Muscle of back (tissue), 3 donors: ENCODE measurements at regions not wholly inside any gene's neighbourhood (a gene's known extent, or its start where the extent isn't known, plus 50 kb on each side); places are given as distances from the start of the nearest gene placed in this dataset.

Source experiments
- DNase-seq, 3 donors: peaks; one replicate each; pipeline versions ENCODE4 v3.0.0 to v3.0.0-alpha.2; 2013

DNA sequence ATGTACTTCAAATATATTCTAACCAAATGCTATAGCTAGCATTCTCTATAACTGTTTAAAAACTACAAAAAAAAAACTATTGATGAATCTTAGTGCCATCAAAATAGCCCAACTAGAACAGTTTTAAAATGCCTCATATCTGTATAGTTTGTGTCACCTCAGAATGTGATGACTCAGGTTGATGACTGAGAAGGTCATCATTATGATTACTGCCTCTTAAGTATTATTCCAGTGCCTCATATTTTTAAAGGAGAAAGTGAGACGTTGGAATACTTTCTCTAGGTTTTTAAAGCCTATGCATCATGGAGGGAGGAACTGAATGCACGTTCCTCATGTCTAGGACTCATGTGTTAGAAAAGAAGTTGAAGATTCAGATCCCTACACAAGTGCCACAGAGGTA lies 88.2 kb downstream of the TMA16 start:
- no peak for DNase-seq

DNA sequence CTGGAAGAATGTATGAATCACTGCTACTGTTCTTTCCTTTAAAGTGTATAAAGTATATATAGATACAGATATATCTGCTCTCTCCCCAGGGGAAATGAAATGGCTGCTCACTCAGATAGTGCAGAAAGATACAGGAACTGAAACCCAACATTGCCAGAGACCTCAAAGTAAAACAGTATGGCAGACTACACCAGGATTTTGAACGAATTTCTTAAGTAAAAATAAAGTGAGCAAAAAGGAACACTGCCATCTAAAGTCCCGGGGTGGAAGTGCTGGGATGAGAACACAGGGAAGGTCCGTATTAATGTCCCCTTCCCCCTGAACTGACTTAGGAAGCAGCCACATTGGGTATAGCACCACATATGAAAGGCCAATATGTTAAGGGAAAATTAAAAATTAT lies 93.4 kb downstream of the TMA16 start:
- DNase-seq: peak in 1 of 3 donors; percentile 6

DNA sequence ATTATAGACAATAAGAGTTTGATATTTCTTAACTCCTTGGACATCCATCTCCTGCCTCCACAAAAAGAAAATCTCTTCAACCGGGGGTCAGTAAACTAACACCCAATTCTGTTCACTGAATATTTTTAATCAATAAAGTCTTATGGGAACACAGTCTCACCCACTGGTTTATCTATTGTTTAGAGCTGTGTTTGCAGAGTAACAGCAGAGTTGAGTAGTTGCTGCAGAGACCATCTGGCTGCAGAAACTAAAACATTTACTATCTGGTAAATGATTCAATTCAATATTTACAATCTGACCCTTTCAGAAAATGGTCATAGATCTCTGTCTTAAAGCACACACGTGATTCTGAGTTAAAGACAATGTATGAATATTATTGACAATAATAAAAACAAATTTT lies 94.0 kb downstream of the TMA16 start:
- DNase-seq: no peak

DNA sequence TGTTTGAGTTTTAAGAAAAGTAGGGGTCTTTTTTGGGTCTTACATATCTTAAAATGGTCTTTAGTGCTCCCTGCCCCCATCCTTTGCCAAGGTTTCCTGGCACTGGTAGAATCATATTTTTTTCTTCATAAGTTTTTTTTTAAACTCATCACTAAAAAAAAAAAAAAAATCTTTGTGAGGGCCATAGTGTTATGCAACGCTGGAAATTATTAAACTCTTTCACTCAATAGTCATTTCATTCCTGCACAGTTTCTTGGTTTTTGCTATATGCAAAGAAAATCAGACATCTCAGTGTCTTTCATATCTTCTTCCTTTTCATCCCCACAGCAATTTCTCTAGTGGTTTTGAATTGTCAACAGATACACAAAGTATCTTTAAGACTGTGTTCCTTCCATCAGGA lies 95.6 kb downstream of the TMA16 start:
- no peak for DNase-seq

DNA sequence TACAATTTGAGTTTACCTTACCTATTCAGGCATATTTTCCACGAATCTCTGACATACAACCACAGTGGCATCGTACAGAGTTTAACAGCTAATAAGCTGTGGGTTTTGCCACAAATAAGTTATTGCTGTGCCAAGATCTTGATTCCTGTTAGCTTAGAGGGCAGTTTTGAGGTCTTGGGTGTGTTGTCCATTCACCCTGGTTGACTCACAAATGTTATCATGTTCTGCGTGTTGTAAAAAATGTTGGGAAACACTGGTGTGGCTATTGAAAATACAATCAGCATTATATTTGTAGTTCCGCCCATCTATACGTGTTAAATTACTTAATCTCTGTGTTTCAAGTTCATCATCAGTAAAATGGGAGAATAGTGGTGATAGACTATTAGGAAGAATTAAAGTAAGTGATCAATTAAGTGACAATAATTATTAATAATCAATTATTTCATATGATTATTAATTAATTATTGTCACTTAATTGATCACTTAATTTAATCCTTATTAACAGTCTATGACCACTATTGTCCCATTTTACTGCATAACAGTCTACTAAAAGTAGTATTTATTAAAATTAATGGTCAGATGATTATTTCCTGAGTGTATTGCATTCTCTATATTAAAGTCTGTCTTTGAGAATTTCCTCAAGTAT lies 96.3 kb downstream of the TMA16 start:
- no peak for DNase-seq

DNA sequence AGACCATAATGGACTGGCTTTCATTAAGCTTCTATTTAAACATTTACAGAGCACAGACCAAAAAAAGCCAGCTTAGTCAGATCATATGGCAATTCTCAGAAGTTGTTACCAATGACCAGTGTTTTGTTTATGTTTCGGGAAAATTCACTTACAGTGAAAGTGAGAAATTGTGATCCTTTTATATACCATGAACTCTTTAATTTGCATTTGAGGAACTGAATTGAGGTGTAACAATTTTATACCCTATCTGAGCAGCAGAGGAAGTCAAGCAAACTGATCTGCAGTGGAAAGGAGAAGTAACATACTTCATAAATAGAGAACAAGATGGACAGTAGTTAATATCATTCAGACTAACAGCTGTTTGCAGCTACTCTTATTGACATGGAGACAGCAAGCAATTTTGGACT lies 97.1 kb downstream of the TMA16 start:
- DNase-seq: no peak

DNA sequence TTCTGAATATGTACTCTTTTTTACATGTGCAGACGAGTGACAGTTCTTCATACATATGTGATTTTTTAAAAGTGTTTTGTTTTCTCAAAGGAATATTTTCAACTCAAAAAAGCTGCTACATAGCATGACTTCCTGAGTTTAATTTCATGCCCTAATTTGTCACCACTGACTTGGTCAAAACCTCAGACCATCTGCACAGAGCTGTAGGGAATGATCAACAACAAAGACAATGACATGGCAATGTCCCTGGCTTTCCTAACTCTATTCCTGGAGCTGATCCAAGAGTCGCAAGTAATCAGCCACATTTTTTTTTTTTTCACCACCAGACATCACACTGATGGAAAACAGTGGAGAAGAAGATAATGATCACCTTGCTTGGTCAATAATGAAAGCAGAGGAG lies 97.7 kb downstream of the TMA16 start:
- no peak for DNase-seq

DNA sequence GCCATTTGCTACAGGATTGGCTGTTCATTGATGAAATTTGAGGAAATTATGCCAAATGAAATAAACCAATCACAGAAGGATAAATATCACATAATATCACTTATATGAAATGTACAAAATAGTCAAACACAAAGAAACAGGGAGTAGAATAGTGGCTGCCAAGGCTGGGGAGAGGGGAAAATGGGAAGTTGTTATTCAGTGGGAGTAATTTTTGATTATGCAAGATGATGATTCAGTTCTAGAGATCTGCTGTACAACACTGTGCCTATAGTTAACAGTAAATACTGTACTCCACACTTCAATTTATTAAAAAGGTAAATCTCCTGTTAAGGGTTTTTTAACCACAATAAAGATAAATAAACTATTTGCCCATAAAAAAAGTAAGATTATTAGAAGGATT lies 101.1 kb downstream of the TMA16 start:
- DNase-seq: no peak

DNA sequence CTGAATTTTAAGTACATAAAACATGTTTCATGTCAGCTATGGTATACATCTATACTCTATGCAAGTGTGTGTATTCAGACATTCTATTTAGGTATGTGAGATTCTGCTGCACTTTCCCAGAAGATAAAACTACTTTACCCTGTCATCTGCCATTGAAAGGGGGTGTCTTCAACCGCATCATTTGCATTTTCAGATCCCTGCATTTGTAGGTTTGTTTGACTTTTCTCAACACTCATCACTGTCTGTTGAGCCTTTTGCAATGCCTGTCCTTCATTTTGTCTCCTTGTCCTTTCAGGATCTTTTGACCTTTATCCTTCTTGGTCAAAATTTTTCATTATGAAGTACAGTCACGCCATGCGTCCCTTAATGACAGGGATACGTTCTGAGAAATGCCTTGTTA lies 103.5 kb downstream of the TMA16 start:
- DNase-seq: no peak

DNA sequence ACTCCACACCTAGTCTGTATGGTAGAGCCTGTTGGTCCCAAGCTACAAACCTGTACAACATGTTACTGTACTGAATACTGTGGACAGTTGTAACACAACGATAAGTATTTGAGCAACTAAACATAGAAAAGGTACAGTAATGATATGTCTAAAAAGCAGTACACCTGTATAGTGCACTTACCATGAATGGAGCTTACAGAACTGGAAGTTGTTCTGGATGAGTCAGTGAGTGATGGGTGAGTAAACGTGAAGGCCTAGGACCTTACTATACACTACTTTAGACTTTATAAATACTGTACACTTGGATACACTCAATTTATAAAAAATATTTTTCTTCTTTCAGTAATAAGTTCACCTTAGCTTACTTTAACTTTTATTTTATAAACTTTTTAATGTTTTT lies 104.0 kb downstream of the TMA16 start:
- DNase-seq: no peak

DNA sequence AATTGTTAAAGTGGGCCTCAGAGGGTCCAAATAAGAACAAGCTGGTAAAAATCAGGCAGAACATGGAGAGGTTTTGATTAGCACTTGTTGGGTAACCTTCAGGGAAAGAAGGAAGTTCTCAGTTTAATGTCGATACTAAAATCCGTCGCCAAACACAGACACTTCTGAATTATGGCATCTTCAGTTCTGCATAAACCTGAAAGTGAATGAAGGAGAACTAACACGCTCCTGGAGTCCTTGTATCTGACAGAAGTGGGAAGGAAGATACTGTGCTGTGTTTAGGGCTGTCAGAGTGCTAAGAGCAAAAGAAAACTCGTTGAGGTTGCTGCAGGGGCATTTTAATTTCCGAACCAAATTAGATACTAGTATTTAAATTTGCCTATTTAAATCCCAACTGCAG lies 106.2 kb downstream of the TMA16 start:
- no peak for DNase-seq

DNA sequence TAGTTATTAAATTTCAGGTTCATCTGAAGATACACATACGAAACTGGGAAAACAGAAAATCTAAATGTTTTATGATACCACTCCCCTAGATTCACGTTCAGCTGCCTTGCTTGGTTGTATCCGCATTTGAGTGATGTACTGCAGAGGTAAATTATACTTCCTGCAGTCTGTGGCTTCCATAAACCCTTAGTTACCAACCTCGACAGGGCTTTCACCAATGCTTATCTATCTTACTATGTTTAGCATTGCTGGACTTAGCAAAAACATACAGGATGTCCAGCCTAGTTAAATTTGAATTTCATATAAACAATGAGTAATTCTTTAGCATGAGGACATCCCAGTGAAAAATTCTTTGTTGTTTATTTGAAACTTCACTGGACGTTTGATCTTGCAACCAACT lies 108.8 kb downstream of the TMA16 start:
- DNase-seq: no peak

DNA sequence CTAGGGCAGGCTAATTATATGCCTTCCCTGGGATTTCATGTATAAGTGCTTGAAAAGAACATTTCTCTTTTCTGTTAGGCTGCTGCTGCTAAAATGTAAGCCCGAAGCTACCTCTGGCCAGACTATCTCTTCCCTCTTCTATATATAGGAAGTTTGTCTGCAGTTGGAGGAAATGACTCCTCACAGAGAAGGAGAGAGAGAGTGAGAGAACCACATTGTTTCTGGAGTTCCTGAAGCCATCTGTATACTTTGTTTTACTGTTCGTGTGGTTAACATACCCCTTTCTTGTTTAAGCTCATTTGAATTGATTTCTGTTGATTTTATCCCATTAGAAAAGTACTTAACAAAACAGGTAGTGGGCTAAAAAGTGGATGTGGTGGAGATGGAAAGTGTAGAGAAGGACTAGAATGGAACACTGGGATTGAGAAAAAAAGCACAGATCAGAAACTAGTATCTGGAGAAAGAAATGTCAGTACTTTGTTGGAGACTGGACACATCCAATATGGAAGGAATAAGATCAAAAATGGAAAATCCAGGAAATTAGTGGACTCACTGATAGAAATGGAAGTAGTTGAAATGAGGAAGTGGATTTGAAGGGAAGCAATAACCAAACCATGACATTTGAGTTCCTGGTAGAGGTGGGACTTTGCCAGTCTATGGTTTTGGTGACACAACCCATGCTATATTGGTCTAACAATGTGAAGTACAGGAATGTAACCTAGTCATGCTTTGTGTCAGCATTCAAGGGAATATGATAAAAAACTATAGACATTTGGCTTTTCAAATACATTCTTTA lies 112.6 kb downstream of the TMA16 start:
- DNase-seq: no peak

DNA sequence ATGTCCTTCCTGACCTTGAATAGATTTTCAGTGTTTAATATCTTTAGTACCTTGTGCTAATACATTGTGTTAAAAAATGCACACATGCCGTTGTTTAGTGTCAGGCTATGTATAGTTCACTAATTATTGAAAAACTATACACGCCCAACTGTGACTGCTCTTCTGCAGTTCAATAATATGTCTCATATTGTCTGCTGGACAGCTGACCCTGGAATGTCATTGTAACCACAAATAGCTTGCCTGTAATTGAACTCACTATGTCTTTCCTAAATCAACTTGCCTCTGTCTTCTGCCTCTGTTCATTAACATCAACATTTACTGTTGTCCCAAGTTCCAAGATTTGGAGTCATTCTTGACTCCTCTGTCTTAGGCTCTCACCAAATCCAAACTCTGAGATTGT lies 114.5 kb downstream of the TMA16 start:
- no peak for DNase-seq

DNA sequence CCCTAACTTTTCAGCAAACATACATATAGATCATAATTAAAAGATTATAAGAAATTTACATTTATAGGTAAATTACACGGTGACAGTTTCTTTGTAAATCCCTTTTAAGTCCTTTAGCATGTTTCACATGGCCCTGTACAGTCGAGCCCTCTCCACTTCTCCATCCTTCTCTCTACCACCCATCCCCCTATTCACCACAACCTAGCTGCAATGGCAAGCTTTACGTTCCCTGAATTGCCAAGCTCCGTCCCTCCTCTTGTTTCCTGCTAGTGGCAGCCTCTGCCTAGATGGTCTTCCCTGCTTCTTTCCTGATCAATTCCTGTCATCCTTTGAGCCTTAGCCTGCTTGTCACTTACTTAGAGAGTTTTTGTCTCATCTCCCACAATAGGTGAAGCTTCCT lies 116.2 kb downstream of the TMA16 start:
- DNase-seq: no peak

DNA sequence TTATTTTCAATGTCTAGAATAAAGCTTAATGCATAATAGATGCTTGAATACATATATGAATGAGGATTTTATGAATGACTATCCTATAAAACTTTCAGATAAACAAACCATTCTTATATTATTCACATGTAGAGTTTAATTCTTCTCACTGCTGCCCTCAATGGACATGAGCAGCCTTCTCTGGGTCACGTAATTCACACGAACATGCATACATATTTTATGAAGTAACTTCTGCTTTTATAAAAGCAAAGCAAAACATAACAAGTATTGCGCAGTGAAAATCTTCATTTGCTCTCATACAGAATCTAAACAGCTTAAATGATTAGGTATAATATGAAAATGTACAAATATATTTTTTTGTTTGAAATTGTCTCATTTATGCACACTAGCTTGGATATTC lies 116.7 kb downstream of the TMA16 start:
- no peak for DNase-seq

DNA sequence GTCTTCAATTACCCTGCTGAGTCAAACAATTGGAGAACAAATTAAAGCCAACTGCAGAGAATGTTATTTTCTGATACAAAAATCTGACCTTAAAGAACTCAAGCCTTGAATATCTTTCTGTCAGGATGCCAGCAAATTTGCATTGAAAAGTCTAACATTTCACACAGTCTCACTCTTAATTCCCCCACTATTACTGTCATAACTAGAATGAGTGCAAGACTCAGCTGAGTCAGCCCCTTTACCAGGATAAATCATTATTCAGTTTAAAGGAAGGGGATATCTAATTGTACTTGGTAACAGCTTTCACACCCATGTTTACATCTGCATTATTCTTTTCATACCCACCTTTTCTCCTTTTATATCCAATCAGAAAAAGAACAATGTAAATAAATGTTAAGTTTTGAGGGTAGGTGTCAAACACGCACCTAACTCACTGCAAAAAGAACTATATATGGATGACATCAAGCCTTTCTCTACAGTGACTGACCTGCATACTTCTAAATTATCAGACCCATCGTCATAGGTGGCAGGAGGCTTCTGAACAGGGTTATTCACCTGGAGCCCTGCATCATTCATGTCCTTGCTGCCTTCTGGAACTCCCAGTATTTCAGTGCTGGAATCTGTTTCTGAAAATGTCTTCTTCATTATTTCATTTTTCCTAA lies 117.4 kb downstream of the TMA16 start:
- no peak for DNase-seq

DNA sequence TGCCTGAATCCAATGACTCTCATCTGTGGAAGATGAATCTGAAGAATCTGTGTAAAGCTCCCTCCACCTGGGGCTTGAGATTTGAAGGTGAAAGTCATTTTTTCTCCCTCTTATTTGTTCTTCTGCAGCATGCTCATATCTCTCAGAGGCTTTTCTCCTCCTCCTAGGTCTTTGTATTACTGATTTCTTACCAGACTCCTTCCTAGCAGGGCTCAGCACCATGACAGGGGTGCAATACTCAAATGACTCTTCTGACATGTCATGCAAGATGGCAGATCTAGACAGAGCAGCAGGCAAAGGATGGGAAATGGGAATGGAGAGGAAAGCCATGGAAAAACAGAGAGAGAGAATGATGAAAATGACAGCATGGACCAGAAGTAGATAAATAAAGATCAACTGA lies 118.3 kb downstream of the TMA16 start:
- no peak for DNase-seq

DNA sequence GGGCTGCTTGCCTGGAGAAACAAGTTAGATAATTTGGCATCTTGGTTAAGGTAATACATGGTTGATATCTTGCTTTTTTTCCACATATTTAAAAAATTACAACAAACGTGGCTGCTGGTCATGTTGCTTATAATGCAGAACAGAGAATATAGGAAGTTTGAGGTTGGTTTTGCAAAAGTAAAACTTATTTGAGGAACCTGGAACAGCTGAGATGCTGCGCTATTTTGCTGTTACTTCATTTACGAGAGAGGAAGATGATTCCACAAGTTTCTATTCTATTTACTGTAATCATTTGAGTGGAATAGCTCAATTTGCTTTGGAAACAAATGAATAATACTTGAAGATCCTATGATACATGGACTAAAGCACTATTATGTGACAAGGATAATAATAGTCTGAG lies 118.9 kb downstream of the TMA16 start:
- DNase-seq: peak in 1 of 3 donors; percentile 21

DNA sequence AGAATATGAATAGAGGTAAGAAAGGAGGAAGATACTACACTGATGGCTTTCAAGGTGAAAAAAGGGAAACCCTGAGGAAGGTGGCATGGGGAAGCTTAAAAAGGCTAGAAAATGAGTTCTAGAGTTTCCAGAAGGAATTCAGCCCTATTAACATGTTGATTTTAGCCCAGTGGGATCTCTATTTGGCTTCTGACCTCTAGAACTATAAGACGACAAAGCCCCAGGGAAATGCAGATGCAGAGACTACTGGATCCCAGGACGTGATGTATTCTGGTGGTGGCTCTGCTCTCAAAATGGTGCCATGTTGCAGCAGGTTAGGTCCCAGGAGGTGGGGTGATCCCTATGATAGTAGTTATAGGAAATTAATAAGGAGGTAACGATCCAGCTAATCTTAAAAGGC lies 120.4 kb downstream of the TMA16 start:
- no peak for DNase-seq

DNA sequence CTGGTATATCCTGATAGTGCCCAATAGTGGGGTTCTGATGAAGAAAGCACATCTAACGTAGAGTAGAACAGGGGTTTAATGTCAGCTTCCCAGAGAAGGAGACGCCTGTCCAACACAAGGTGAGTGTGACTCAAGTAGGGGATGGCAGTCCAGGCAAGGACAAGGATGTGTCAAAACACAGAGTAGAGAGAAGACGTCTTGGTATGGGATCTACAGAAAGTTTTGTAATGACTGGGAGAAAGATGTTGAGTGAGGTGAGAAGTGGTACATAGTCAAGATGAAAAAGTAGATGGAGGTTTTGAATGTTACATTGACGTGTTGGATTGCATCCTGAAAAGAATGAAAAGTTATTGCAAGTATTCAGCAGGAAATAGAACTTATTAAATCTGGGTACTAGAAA lies 124.4 kb downstream of the TMA16 start:
- no peak for DNase-seq

DNA sequence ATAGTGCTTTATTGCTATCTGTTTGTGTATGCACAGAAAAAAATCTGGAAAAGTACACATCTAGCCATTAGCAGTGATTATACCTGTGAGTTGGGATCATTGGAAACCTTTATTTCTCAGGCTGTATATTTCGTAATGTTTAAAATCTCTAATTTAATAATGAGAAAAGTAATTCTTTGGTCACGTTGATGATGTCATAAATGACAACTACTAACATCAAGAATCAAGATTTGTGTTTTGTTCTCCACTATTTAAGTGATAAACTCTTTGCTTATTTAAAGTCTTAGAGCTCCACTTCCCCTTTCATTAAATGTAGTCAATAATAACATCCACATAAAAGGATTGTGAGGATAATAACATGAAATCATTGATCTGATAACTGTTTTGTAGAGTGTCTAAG lies 126.2 kb downstream of the TMA16 start:
- no peak for DNase-seq

DNA sequence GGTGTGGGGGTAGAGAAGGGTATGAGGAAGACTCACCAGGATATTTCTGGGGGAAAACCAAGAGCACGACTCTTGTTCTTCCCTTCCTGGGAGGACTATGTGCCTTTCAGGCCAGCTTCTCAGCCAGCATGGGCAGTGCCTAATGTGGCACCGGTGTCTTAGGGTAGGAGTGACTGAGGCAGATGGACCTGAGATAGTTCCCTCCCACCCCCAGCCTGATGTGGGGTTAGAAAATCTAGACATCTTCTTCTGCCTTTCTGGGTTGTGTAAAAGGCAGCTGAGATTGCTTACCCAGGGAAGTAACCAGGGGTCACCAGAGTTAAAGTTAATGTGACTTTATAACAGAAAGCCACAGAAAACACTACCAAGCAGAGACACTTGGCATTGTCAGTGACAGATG lies 127.3 kb downstream of the TMA16 start:
- no peak for DNase-seq
